Central memory CD8-positive, alpha-beta T cell (primary cell): ENCODE measurements at regions not wholly inside any gene's neighbourhood (a gene's known extent, or its start where the extent isn't known, plus 50 kb on each side); places are given as distances from the start of the nearest gene placed in this dataset.

Experiments used
- ATAC-seq: fragments of 150-1000 bp; cut with Tn5 transposase; replicated peaks from 2 replicates; pipeline ENCODE4 v1.10.0; 2022; ENCODE audit warnings: mild to moderate bottlenecking, moderate FRiP score, moderate number of reproducible peaks; ENCODE audit not compliant: poor library complexity, severe bottlenecking; ENCODE audit errors: extremely low read depth
- DNase-seq, 2 donors: peaks; one replicate each; pipeline ENCODE4 v3.0.0; 2021; ENCODE audit warnings: low spot score in 2 of 2
- H3K27ac Mint-ChIP-seq: one replicate; pipeline ENCODE4 v1.8.0; 2022; ENCODE audit warnings: low read depth, mild to moderate bottlenecking, moderate library complexity, mixed read lengths
- H3K27me3 Mint-ChIP-seq: one replicate; pipeline ENCODE4 v1.8.0; 2022; ENCODE audit warnings: mixed read lengths
- H3K36me3 Mint-ChIP-seq: one replicate; pipeline ENCODE4 v1.8.0; 2022; ENCODE audit warnings: mild to moderate bottlenecking, moderate library complexity, mixed read lengths; ENCODE audit not compliant: insufficient read depth
- H3K4me1 Mint-ChIP-seq: one replicate; pipeline ENCODE4 v1.8.0; 2022; ENCODE audit warnings: mixed read lengths
- H3K4me3 Mint-ChIP-seq: one replicate; pipeline ENCODE4 v1.8.0; 2022; ENCODE audit warnings: mild to moderate bottlenecking, moderate library complexity, mixed read lengths
- H3K9me3 Mint-ChIP-seq: one replicate; pipeline ENCODE4 v1.8.0; 2022; ENCODE audit warnings: mixed read lengths

GRCh38 chr7:115724400-115725056 is 306.0 kb downstream of the TFEC start:
- H3K27me3 Mint-ChIP-seq = no peaks in the 10 kb centered on the region

GRCh38 chr7:115722302-115722977 is 308.1 kb downstream of the TFEC start:
- no peak for ATAC-seq
- Mint-ChIP-seq H3K4me1 (no peaks in the 10 kb centered on the region), H3K4me3 (peak overlapping the region; percentile 43), H3K36me3 (no peaks in the 10 kb centered on the region), H3K27ac (no peak overlapping the region), H3K27me3 (no peaks in the 10 kb centered on the region), H3K9me3 (no peaks in the 10 kb centered on the region)
- DNase-seq = no peak

More at GRCh38 chr7:115724400-115725056, 306.0 kb downstream of the TFEC start:
- Mint-ChIP-seq H3K4me1 (no peaks in the 10 kb centered on the region), H3K9me3 (no peaks in the 10 kb centered on the region), H3K36me3 (no peaks in the 10 kb centered on the region), H3K4me3 (no peak overlapping the region), H3K27ac (no peak overlapping the region)
- ATAC-seq = no peak
- DNase-seq = no peak

DNA sequence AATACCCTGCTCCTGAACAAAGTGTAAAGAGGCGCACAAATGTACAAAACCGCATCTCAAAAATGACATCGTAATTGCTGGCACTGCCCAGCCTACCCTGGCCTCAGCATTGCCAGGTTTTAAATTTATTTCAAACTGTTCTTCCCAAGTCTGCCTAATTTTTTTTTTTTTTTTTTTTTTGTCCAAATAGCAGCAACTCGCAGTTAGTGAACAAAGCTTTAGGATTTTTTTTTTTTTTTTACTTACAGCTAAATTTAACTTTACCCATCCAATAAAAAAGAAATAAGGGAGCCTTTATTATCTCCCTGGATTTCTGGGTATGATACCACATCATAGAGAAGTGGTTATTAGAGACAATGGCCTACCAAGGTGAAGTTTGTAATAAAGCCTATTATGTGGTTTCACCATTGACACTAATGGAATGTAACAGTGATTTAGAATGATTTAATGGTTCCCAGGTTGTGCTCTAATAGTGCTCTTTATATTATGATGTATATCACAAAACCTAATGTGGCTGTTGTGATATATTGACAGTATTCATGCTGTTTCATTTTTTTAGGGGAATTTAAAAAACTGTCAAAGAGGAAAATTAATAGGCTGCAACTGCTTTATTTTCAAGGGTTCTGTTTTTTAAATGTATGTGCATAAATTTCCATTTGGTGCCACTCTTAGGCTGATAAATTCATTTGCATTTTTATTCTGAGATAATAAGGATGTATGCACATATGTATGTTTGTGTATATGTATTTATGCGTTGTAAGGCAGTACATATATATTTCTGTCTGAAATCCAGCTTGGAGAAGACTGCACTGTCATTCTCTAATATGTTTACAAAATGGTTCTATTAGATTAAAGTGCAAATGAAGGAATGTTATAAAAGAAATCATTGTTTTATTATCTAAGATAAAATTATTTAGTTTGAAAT is 309.0 kb downstream of the TFEC start:
- H3K4me3 Mint-ChIP-seq = no peak overlapping the region
- ATAC-seq = no peak
- no peaks in the 10 kb centered on the region for H3K9me3 Mint-ChIP-seq
- H3K4me1 Mint-ChIP-seq = no peaks in the 10 kb centered on the region
- DNase-seq = no peak
- H3K27ac Mint-ChIP-seq = no peak overlapping the region
- H3K36me3 Mint-ChIP-seq = no peaks in the 10 kb centered on the region
- no peaks in the 10 kb centered on the region for H3K27me3 Mint-ChIP-seq

DNA sequence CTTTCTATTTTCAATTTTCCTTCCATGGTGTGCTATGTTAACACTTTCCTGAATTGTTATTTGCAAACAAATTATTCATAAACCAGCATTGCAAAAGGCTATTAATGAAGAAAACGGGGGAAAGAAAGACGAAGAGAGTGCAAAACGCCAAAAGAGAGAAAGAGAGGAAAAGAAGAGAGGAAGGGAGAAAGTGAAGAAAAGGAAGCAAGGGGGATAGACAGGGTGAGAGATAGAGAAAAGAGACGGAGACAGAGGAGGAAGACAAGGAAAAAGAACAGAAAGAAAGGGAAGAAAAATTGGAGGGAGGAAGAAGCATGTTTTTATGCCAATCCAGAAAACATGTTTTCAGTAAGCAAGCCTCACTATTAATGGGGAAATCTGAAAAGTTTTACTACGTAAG is 310.6 kb downstream of the TFEC start:
- H3K27me3 Mint-ChIP-seq = no peaks in the 10 kb centered on the region
- no peak overlapping the region for H3K27ac Mint-ChIP-seq
- ATAC-seq = no peak

DNA sequence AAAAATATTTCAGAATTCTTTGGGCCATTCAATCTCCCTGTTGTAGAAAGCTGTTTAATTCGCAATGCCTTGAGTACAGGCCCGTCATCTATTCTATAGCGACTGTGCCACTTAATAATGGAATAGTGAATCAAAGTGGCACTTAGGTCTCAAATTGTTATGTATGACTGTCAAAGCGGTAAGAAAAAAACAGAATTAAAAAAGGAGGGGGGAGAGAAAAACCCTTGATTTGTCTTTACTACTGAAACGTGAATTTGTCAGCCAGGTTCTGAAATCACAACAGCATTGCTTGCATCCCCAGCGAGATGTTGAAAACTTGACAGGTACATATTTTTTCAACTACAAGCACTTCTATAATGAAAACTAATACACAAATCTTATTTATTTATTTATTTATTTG is 320.9 kb downstream of the TFEC start:
- H3K4me3 Mint-ChIP-seq = no peak overlapping the region
- no peaks in the 10 kb centered on the region for H3K9me3 Mint-ChIP-seq
- no peak overlapping the region for H3K27ac Mint-ChIP-seq
- DNase-seq (no peak), ATAC-seq (no peak)
- H3K36me3 Mint-ChIP-seq = no peaks in the 10 kb centered on the region
- H3K4me1 Mint-ChIP-seq = no peaks in the 10 kb centered on the region
- no peaks in the 10 kb centered on the region for H3K27me3 Mint-ChIP-seq

More for the DNA sequence above, 310.6 kb downstream of the TFEC start:
- Mint-ChIP-seq H3K36me3 (no peaks in the 10 kb centered on the region), H3K4me1 (no peaks in the 10 kb centered on the region), H3K4me3 (no peak overlapping the region), H3K9me3 (no peaks in the 10 kb centered on the region)
- no peak for DNase-seq

DNA sequence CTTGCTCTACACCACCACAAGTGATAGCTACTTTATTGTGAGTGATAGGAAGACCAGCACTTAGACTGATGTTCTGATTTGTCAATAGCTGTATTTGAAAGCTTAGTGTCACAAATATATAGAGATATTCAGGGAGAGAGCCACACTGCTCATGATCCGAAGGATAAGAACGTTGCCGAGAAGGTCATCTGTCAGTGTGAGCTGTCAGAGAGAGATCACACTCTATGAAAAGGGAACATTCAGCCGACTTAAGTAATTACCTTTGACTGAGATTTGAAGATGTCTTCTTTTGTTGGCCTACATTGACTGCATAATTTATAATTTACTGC is 322.6 kb downstream of the TFEC start:
- ATAC-seq = no peak
- H3K9me3 Mint-ChIP-seq = no peaks in the 10 kb centered on the region
- no peaks in the 10 kb centered on the region for H3K36me3 Mint-ChIP-seq
- no peak for DNase-seq
- H3K27me3 Mint-ChIP-seq = no peaks in the 10 kb centered on the region
- no peak overlapping the region for H3K27ac Mint-ChIP-seq
- H3K4me3 Mint-ChIP-seq = no peak overlapping the region
- no peaks in the 10 kb centered on the region for H3K4me1 Mint-ChIP-seq

DNA sequence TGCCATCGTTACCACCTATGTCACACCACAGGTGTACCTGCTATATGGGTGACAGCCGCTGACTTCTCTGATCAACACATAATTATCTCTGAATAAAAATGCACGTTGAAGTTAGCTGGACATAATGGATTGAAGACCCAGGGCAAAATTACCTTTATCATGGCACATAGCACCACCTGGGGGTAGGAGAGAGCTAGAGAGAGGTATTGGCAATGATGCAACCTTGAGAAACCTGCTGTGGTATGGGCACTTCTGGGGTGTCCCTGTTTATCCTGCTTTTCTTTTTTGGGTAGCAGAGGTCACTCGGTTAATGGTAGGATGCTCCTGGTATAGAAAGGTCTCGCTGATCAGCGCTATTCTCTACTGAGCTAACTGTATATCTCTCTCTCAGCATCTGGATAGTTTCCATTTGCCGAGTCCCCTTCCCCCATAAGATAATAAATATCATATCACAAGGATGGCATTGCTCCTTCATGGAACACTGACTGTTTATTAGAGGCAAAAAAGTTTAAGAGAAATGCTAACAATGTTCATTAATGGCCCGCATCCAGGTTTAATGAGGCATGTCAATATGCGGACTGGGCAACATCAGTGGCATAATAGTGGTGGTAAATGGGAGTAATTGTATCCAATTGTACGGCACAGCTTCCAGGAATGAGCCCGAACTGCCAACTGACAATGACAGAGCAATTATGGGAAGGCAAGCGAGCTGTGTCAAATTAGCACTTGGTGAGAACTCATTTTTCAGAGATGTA is 323.1 kb downstream of the TFEC start:
- Mint-ChIP-seq H3K9me3 (no peaks in the 10 kb centered on the region), H3K36me3 (no peaks in the 10 kb centered on the region), H3K4me3 (no peak overlapping the region), H3K27me3 (no peaks in the 10 kb centered on the region), H3K27ac (no peak overlapping the region), H3K4me1 (no peaks in the 10 kb centered on the region)
- DNase-seq = no peak
- no peak for ATAC-seq

DNA sequence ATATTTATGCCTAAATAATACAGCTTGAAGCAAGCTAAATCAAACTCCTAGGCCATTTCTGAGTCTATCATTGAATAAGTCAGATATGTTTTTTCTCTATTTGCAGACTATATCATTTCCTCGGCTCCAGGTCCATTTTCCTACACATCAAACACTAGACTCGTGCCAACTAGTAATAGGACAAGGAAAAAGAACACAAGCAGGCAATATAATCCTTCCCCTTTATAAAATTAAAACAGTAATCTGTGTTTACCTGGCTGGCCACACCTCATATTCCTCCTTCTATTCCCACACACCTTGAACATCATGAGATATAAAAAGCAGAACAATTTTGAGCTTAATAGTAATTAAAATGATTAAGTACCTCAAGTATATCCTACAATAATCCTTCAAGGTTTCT is 325.7 kb downstream of the TFEC start:
- Mint-ChIP-seq H3K4me3 (no peak overlapping the region), H3K36me3 (peaks cover 2% of the 10 kb centered on the region), H3K27me3 (no peaks in the 10 kb centered on the region), H3K9me3 (no peaks in the 10 kb centered on the region), H3K27ac (no peak overlapping the region), H3K4me1 (no peaks in the 10 kb centered on the region)
- DNase-seq = no peak
- ATAC-seq = no peak

DNA sequence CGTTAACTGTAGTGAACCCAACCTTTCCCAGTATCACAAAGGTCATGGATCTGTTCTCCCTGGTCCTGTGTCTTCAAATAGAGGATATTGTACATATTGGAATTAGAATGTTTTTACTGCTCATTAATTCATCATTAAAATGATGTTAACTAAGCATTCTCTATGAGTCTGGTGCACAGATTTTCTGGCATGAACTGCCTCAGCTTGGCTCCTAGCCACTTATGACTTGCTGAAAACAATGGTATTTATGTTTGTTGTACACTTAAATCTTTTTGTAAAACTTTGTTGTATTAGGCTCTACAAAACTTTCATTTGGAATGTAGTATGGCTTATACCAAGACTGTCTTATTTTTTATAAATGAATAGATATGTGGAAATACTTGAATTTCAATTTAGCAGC is 329.4 kb downstream of the TFEC start:
- Mint-ChIP-seq H3K4me1 (no peaks in the 10 kb centered on the region), H3K9me3 (no peaks in the 10 kb centered on the region), H3K27ac (no peak overlapping the region), H3K36me3 (peaks cover 2% of the 10 kb centered on the region), H3K27me3 (no peaks in the 10 kb centered on the region), H3K4me3 (no peak overlapping the region)
- no peak for DNase-seq
- ATAC-seq = no peak

DNA sequence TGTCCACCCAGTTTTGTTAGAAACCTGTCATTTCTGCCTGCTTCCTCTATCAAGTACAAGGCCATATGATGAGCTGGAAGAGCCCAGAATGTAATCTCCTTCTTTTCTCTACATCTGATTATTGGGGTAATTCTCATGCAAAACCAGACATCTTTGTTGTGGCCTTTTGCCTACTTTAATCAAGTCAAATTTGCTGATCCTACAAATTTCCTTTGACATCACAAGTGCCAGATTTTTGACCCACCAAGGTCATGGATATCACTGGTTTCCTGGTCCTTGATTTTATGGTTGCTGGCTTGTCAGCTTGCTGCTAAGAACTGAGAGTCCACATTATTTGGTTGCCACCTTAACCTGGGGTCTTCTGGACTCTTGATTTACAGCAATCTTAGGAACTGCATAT is 336.1 kb downstream of the TFEC start:
- ATAC-seq (no peak), DNase-seq (no peak)
- H3K27ac Mint-ChIP-seq = no peak overlapping the region
- no peak overlapping the region for H3K4me3 Mint-ChIP-seq
- H3K36me3 Mint-ChIP-seq = no peaks in the 10 kb centered on the region
- no peaks in the 10 kb centered on the region for H3K4me1 Mint-ChIP-seq
- H3K9me3 Mint-ChIP-seq = no peaks in the 10 kb centered on the region
- H3K27me3 Mint-ChIP-seq = no peaks in the 10 kb centered on the region

- no peak overlapping the region for H3K4me3 Mint-ChIP-seq
- H3K36me3 Mint-ChIP-seq = no peaks in the 10 kb centered on the region
- ATAC-seq = no peak
- no peaks in the 10 kb centered on the region for H3K27me3 Mint-ChIP-seq
- DNase-seq = no peak
- H3K9me3 Mint-ChIP-seq = no peaks in the 10 kb centered on the region
- no peak overlapping the region for H3K27ac Mint-ChIP-seq
- no peaks in the 10 kb centered on the region for H3K4me1 Mint-ChIP-seq
Measured at GRCh38 chr7:115693779-115694178, 336.8 kb downstream of the TFEC start.

- Mint-ChIP-seq H3K27me3 (no peaks in the 10 kb centered on the region), H3K9me3 (no peaks in the 10 kb centered on the region), H3K4me3 (no peak overlapping the region), H3K4me1 (no peaks in the 10 kb centered on the region), H3K27ac (no peak overlapping the region), H3K36me3 (no peaks in the 10 kb centered on the region)
- ATAC-seq (no peak), DNase-seq (no peak)
Measured at GRCh38 chr7:115689941-115690340, 340.6 kb downstream of the TFEC start.
